K562 (cell line): ENCODE measurements at regions not wholly inside any gene's neighbourhood (a gene's known extent, or its start where the extent isn't known, plus 50 kb on each side); places are given as distances from the start of the nearest gene placed in this dataset.

Experiments
- CBX5 ChIP-seq: IDR thresholded peaks from 2 replicates; pipeline ENCODE4 v1.6.1; 2014; ENCODE audit warnings: low read depth, borderline replicate concordance
- CHD1 ChIP-seq: fragments of 200-600 bp; sonication (generic); IDR thresholded peaks from one replicate; pipeline ENCODE4 v1.6.1; 2012; ENCODE audit warnings: mild to moderate bottlenecking, moderate library complexity, low read length, inconsistent platforms
- DDX20 ChIP-seq: fragments of 450-650 bp; IDR thresholded peaks from 2 replicates; pipeline ENCODE4 v1.6.1; 2016; ENCODE audit warnings: missing genetic modification characterization, low read depth, mild to moderate bottlenecking, missing compliant biosample characterization, moderate library complexity
- FOSL1 ChIP-seq: fragments of 200-800 bp; sonication (Bioruptor generic); conservative IDR thresholded peaks from 2 replicates; pipeline ENCODE4 v1.6.1; 2016; ENCODE audit warnings: missing genetic modification characterization, missing compliant biosample characterization
- HNRNPK ChIP-seq: fragments of 200-400 bp; formaldehyde crosslinking; IDR thresholded peaks from one replicate; pipeline ENCODE4 v1.6.1; 2018; ENCODE audit warnings: mild to moderate bottlenecking, low read depth, low read length; ENCODE audit not compliant: poor library complexity, severe bottlenecking
- KLF6 ChIP-seq: fragments of 250-450 bp; sonication (Bioruptor Pico); IDR thresholded peaks from 2 replicates; pipeline ENCODE4 v1.4.0; 2020; ENCODE audit warnings: mild to moderate bottlenecking, moderate library complexity, borderline replicate concordance
- MEIS2 ChIP-seq: fragments of 450-650 bp; IDR thresholded peaks from 2 replicates; pipeline ENCODE4 v1.6.1; 2014; ENCODE audit warnings: mild to moderate bottlenecking; ENCODE audit not compliant: partially characterized antibody
- MXI1 ChIP-seq: IDR thresholded peaks from 2 replicates; pipeline ENCODE4 v1.6.1; 2011; ENCODE audit warnings: low read depth, mild to moderate bottlenecking, improper control_type of control experiment, low read length
- NFIC ChIP-seq: fragments of 450-650 bp; IDR thresholded peaks from 2 replicates; pipeline ENCODE4 v1.6.1; 2017; ENCODE audit warnings: mild to moderate bottlenecking, inconsistent platforms
- NUFIP1 ChIP-seq: fragments of 450-650 bp; IDR thresholded peaks from 2 replicates; pipeline ENCODE4 v1.6.1; 2018; ENCODE audit not compliant: partially characterized antibody
- PHB2 ChIP-seq: fragments of 450-650 bp; IDR thresholded peaks from 2 replicates; pipeline ENCODE4 v1.6.1; 2017; ENCODE audit warnings: low read depth
- PHF20 ChIP-seq: fragments of 450-650 bp; IDR thresholded peaks from 2 replicates; pipeline ENCODE4 v1.6.1; 2018; ENCODE audit not compliant: partially characterized antibody
- U2AF1 ChIP-seq: fragments of 200-400 bp; formaldehyde crosslinking; optimal IDR thresholded peaks from 2 replicates; pipeline ENCODE3; 2017; ENCODE audit warnings: mild to moderate bottlenecking, low read depth, low read length, moderate library complexity
- ZNF143 ChIP-seq: sonication (generic); formaldehyde crosslinking; IDR thresholded peaks from 2 replicates; pipeline ENCODE4 v1.9.0; 2022; ENCODE audit warnings: mild to moderate bottlenecking, missing genetic modification reagents
- ZNF197 ChIP-seq: fragments of 200-800 bp; sonication (Bioruptor generic); IDR thresholded peaks from 2 replicates; pipeline ENCODE4 v1.6.1; 2016; ENCODE audit warnings: low read depth, missing genetic modification characterization, missing compliant biosample characterization
- ZNF282 ChIP-seq: sonication (generic); formaldehyde crosslinking; IDR thresholded peaks from 2 replicates; pipeline ENCODE4 v1.8.1; 2023; ENCODE audit warnings: missing genetic modification reagents
- ZNF354B ChIP-seq: fragments of 250-450 bp; sonication (Bioruptor Pico); IDR thresholded peaks from 2 replicates; pipeline ENCODE4 v1.4.0; 2020
- TF ChIP-seq, protein P1 (sequence below): sonication (generic); formaldehyde crosslinking; IDR thresholded peaks from 2 replicates; pipeline ENCODE4 v1.9.0; 2022; ENCODE audit warnings: mild to moderate bottlenecking, missing genetic modification reagents
- TF ChIP-seq, protein P2 (sequence below): sonication (generic); formaldehyde crosslinking; IDR thresholded peaks from 2 replicates; pipeline ENCODE4 v1.8.1; 2023; ENCODE audit warnings: mild to moderate bottlenecking, missing genetic modification reagents, moderate library complexity
- TF ChIP-seq, protein P3 (sequence below): fragments of 450-650 bp; IDR thresholded peaks from one replicate; pipeline ENCODE4 v1.6.1; 2018; ENCODE audit warnings: mild to moderate bottlenecking, moderate library complexity; ENCODE audit not compliant: partially characterized antibody
- TF ChIP-seq, protein P4 (sequence below): IDR thresholded peaks from 2 replicates; pipeline ENCODE4 v1.6.1; 2011; ENCODE audit not compliant: insufficient read length; ENCODE audit errors: extremely low read depth
- TF ChIP-seq, protein P5 (sequence below): fragments of 200-800 bp; sonication (Bioruptor generic); IDR thresholded peaks from 2 replicates; pipeline ENCODE4 v1.6.1; 2017; ENCODE audit warnings: missing genetic modification characterization, missing compliant biosample characterization
- TF ChIP-seq, protein P6 (sequence below): sonication (generic); formaldehyde crosslinking; IDR thresholded peaks from 2 replicates; pipeline ENCODE4 v1.8.0; 2023; ENCODE audit warnings: mild to moderate bottlenecking, missing genetic modification reagents

DNA sequence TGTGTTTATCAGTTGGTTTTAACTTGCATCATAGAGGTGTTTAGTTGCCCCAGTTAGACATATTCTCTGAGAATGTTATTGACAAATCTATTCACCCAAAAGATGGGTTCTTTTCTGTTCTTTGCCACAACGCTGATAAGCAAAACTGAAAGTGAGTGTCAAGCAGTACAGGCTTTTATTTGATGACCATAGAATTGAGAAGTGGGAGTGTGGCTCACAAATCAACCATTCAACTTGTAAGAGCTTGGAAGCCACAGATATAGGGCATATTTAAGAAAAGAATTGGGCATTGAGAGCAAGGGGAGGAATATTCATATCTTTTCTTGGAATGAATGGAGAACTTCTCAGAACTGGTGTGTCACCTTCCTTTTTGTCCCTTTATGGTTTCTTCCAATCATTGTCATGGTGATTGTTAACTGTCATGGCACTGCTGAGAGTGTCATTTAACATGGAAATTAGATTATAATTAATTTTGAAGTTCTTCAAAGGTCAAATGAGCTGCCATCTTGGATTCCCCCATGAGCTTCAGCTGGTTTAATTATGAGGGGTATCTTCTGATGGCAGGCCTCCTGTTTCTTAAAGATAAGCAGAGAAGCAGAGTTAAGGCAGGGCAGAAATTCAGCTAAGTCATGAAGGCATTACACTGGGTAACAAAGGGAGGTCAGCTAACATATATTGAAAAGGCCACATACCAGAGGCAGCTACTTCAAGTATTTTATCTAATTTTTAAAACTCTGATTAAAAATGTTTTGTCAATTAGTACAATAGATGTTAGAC is 254.0 kb upstream of the HTR1E start (continued):
- TF ChIP-seq PHB2 (peak; percentile 86), FOSL1 (peak; percentile 94), ZNF282 (CRISPR knock-in tag) (no peak), CBX5 (no peak), U2AF1 (no peak), NUFIP1 (no peak), MXI1 (no peak), ZNF143 (CRISPR knock-in tag) (no peak), MEIS2 (peak; percentile 87), NFIC (peak; percentile 86), CHD1 (no peak), HNRNPK (no peak), PHF20 (no peak), ZNF197 (CRISPR knock-in tag) (peak; percentile 74), KLF6 (CRISPR knock-in tag) (0 out of 2 replicates have a peak, but pooled peaks have one; percentile 10), DDX20 (tag) (peak; percentile 39; the same call in 1 of the 2 replicates), ZNF354B (CRISPR knock-in tag) (no peak)
- TF ChIP-seq, protein P1, sequence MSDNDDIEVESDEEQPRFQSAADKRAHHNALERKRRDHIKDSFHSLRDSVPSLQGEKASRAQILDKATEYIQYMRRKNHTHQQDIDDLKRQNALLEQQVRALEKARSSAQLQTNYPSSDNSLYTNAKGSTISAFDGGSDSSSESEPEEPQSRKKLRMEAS = no peak
- TF ChIP-seq, protein P2, sequence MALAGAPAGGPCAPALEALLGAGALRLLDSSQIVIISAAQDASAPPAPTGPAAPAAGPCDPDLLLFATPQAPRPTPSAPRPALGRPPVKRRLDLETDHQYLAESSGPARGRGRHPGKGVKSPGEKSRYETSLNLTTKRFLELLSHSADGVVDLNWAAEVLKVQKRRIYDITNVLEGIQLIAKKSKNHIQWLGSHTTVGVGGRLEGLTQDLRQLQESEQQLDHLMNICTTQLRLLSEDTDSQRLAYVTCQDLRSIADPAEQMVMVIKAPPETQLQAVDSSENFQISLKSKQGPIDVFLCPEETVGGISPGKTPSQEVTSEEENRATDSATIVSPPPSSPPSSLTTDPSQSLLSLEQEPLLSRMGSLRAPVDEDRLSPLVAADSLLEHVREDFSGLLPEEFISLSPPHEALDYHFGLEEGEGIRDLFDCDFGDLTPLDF = no peak
- TF ChIP-seq, protein P3, sequence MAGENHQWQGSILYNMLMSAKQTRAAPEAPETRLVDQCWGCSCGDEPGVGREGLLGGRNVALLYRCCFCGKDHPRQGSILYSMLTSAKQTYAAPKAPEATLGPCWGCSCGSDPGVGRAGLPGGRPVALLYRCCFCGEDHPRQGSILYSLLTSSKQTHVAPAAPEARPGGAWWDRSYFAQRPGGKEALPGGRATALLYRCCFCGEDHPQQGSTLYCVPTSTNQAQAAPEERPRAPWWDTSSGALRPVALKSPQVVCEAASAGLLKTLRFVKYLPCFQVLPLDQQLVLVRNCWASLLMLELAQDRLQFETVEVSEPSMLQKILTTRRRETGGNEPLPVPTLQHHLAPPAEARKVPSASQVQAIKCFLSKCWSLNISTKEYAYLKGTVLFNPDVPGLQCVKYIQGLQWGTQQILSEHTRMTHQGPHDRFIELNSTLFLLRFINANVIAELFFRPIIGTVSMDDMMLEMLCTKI = no peak
- TF ChIP-seq, protein P4, sequence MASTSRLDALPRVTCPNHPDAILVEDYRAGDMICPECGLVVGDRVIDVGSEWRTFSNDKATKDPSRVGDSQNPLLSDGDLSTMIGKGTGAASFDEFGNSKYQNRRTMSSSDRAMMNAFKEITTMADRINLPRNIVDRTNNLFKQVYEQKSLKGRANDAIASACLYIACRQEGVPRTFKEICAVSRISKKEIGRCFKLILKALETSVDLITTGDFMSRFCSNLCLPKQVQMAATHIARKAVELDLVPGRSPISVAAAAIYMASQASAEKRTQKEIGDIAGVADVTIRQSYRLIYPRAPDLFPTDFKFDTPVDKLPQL = no peak
- TF ChIP-seq, protein P5, sequence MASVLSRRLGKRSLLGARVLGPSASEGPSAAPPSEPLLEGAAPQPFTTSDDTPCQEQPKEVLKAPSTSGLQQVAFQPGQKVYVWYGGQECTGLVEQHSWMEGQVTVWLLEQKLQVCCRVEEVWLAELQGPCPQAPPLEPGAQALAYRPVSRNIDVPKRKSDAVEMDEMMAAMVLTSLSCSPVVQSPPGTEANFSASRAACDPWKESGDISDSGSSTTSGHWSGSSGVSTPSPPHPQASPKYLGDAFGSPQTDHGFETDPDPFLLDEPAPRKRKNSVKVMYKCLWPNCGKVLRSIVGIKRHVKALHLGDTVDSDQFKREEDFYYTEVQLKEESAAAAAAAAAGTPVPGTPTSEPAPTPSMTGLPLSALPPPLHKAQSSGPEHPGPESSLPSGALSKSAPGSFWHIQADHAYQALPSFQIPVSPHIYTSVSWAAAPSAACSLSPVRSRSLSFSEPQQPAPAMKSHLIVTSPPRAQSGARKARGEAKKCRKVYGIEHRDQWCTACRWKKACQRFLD = peak; percentile 56; the same call in 1 of the 2 replicates
- TF ChIP-seq, protein P6, sequence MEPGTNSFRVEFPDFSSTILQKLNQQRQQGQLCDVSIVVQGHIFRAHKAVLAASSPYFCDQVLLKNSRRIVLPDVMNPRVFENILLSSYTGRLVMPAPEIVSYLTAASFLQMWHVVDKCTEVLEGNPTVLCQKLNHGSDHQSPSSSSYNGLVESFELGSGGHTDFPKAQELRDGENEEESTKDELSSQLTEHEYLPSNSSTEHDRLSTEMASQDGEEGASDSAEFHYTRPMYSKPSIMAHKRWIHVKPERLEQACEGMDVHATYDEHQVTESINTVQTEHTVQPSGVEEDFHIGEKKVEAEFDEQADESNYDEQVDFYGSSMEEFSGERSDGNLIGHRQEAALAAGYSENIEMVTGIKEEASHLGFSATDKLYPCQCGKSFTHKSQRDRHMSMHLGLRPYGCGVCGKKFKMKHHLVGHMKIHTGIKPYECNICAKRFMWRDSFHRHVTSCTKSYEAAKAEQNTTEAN (CRISPR knock-in tag) = no peak
